GM21381 (cell line): ENCODE measurements at regions not wholly inside any gene's neighbourhood (a gene's known extent, or its start where the extent isn't known, plus 50 kb on each side); places are given as distances from the start of the nearest gene placed in this dataset.
"Not testable (repeated sequence)": the region's sequence is repeated elsewhere in the genome, so short reads cannot be mapped to it uniquely, and the experiment has no call there.

ENCODE experiments used
- ATAC-seq: cut with Tn5 transposase; IDR thresholded peaks from one replicate; pipeline ENCODE4 v1.9.1; 2021; ENCODE audit warnings: mild to moderate bottlenecking, moderate library complexity; ENCODE audit not compliant: unreplicated experiment

DNA sequence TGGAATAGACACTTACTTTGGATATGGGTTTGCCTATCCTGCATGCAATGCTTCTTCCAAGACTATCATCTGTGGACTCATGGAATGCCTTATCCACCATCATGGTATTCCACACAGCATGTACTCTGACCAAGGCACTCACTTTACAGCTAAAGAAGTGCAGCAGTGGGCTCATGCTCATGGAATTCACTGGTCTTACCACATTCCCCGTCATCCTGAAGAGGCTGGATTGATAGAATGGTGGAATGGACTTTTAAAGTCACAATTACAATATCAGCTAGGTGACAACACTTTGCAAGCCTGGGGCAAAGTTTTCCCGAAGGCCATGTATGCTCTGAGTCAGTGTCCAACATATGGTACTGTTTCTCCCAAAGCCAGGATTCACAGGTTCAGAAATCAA, 199.1 kb downstream of the GJA1 start:
- ATAC-seq: not testable (repeated sequence)

DNA sequence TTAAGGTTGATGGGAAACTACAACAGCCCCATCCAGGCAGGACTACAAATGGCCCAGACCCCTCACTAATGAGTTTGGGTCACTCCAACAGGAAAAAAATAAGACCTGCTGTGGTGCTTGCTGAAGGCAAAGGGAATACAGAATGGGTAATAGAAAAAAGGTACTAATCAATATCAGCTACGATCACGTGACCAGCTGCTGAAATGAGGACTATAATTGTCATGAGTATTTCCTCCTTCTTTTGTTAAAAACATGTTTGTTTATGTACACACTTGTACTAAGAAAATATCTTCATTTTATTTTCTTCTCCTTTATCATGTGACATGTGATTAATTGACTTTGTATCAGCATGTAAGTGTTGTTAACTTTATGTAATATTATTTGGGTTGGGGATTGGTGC, 199.9 kb downstream of the GJA1 start:
- ATAC-seq: no peak

DNA sequence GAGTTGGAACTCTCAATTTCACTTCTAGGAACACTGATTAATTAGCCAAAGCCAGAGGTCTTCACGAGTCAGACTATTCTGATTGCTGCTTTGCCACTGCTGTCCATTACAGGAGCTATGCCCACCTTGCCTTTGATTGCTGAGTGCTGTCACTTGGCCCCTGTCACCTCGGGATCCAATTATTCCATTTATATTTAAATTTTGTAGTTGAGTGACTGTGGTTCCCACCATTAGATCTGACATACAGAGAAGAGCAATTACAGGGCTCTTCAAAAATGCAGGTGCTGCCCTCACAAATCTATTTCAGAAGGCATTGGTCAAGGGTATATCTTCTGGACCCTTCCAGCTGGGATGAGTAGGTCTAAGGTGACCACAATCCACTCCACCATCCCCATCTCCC, 200.8 kb downstream of the GJA1 start:
- not testable (repeated sequence) for ATAC-seq

DNA sequence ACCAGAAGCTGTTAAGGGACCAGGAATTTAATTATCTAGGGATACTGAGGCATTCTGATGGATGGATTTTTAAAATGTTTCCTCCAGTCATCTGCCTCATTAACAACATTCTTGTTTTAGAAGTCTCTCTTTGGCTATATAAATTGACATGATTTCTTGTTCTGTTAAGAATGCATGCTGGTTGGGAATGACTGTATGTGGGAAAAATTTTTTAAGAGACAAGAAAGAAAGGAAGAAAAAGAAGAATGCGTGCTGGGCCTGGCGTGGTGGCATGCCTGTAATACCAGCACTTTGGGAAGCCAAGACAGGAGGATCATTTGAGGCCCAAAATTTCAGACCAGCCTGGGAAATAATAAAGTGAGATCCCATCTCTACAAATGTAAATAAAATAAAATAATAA, 203.6 kb downstream of the GJA1 start:
- no peak for ATAC-seq

DNA sequence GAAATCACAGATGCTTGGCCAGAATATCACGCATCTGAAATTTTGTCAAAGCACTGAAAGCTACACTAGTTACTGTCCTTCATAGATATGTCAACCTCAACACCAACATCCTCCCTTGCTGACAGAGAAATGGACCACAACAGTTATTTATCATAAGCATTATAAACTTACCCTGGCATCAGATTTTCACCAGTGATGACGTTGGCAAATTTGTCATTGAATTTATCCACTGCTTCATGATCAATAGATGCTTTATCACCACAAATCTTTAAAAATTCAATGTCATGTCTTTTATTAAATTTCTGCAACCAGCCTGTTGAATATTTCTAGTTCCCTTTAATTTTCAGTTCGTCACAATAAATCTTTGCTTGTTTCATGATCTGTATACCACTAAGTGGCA, 205.7 kb downstream of the GJA1 start:
- ATAC-seq: no peak

DNA sequence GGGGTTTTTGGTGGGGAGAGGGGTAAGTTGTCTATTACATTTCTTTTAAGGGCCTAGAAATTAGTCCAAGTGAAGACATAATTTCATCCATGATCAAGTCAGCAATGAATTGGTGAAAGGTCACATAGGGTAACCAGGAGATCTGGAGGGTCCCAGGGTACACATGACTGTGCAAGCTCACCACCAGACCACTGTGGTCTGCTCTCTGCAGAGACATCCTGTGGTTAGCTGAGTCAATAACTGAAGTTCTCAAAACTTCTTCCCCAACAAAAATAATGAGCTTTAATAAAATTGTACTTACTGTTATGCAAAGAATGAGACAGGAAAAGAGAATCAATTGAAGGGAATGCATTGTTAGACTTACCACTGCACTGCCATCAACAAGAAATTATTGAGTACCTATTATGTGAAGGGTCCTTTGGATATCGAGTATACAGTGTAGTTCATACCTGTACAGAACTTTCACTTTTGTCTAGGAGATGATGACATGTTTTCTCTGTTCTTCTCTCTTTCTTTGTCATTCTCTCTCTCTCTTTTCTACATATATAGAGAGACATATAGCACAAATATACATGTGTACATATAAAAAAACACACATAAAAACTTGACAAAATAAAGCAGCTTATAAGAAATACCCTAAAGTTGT, 209.8 kb downstream of the GJA1 start:
- ATAC-seq: no peak

DNA sequence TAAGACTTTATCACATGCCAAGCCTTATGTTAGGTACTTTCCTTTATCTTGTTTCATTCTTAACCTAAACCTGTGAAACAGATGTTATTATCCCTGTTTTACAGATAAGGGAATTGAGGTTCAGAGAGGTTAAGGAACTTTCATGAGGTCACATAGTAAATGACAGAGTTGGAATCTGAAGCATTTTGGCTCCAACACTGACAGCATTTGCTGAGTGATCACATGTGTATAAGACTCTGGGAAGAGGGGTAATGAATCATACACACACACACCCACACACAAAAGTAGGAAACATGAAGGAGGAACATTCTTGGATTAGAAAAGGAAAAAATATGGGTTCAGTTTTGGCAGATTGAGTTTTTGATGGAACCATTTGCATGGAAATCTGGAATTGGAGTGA, 212.5 kb downstream of the GJA1 start:
- no peak for ATAC-seq

DNA sequence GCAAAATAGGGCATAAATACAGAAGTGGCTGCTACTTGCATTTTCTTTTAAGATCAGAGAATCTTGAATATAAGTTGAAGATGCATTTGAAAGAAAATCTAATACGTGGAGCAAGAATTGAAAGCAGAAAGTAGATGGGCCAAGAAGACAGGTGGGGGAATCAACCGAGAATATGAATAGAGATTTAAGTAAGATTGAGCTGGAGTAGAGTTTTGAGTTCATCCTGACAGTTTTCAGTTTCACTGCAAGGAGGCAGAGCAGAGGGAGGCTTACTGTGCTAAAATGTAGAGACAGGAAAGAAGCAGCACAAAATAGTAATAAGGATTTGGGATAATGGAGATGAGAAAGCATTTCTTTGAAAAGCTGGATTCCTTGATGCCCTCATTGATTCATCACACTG, 214.5 kb downstream of the GJA1 start:
- no peak for ATAC-seq

DNA sequence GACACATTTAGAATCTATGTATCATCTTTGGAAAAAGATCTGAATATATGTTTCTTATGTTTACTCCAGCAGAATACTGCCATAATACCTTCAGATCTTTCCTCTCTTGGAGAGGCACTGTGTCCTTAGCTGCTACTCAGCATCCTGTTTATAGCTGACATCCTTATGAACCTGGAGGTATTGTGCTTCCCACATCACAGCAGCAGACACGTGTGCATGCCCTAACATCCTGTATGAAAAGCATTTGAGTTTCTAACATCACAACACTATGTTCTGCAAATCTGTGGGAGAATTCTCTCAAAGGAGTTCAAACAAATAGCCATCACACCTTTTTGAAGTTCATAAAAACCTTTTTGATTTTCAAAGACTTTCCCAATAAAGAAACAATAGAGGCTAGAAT, 216.0 kb downstream of the GJA1 start:
- no peak for ATAC-seq

DNA sequence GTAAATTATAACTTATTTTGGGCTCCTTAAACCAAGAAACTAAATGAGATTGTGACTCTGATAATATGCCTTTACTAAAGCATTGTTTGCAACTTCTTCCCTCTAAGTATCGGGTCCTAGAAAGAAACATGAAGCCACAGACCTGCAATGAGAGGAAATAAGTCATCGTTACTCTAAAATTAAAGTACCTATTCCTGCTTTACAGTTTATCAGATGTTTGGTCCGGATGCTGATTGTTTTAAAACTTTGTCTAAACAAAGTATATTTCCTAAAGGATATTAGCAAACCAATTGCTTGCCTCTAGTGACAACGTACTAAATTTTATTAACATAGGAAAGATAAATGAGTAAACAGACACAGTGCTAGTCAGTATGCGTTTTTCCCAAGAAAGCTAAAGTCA, 216.8 kb downstream of the GJA1 start:
- ATAC-seq: no peak

DNA sequence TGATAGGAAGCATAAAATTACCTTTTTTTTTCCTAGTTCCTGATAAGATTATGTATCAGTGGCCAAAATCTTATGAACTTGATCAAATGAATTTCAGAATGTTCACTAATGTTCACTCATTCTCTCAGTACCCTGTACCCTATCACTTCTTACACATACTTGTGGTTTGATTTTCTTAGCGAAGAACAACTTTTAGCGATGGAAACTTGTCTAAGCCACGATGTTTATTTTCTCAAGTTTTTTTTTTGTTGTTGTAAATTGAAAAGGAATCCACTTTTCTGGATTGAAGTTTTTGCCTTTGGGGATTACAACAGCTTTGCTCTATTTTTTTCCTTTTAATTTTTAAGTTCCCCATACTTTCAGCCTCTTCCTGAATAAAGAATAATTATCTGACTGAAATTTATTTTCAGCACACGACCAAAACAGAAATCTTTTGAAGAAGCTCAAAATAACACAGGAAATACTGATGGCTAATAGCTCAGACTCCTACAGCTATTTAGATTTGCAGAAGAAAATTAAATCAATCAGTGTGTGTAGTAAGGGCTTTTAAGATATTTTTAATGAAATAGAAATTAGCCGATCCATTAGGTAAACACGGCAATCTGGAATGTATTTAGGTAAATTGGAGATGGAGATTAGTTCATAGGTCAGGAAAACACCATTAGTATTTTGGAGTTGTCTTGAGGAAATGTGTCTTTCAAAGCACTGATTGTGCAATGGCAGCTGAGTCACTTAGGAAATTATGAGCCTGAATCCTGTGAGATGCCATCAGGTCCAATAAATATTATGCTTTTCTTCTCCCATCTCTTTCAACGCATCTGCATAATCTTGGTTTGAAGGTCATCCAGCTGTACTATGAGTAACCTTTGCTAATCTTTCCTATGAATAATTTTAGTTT, 217.5 kb downstream of the GJA1 start:
- no peak for ATAC-seq

DNA sequence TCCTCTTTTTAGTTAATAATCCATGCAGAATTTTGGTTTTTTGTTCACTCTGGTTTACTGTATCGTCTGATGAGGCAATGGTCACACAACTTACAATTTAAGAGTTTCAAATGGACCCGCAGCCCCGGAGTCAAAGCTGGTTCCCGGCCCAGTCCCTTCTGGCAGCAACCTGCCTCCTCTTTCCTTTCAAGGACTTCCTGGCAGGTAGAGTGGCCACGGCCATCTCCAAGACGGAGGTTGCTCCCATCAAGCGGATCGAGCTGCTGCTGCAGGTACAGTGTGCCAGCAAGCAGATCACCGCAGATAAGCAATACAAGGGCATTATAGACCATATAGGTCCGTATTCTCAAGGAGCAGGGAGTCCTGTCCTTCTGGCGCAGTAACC, 218.2 kb downstream of the GJA1 start:
- no peak for ATAC-seq

DNA sequence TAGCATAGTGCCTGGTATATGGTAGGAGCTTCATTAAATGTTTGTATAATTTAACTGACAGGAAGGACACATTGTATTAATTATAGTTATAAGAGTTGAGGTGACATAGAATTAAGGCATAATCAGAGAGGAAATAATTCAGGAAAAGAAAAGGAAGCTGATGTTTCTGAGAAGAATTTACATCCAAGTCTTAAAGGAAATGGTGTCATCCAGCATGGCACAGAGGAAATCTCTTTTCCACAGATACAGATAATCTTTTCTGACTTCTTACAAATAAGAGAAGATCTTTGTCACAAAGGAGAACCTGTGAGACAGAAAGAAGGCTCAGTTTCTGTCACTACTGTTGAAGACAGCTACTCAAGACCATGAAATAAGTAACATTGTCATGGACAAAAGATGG, 222.5 kb downstream of the GJA1 start:
- ATAC-seq: no peak

DNA sequence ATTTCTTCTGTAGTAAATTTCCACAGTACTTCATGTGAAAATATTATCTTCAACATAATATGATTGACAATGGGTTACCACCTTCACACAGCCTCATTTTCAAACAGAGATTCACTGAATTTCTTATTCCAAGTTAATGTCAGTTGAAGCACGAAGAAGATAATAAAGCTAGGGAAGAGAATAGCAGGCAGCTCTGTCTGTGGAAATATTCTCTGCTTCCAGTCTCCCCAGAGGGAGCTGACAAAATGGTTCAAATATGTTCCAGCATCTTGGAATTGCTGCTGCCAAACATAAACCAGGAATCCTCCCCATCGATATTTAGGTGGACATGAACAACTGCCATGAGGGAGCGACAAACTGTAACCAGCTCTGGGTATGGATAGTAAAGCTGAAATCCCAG, 224.8 kb downstream of the GJA1 start:
- ATAC-seq: no peak

DNA sequence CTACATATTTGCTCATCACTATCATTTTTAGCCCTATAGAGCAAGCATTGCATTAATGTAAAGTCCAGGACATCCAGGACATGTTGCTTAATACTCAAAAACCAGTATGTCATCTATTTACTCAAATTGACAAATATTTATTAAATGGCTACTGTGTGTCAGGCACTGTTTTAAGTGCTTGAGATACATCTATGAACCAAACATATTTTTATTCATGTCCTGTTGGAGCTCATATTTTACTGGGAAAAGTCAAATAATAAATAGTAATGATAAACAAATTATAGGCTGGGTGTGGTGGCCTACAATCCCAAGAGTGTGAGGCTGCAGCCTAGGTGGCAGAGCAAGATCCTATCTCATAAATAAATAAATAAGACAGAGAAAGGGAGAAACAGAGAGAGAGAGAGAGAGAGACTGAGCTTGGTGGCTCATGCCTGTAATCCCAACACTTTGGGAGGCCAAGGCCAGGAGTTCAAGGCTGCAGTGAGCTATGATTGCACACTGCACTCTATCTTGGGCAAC, 227.9 kb downstream of the GJA1 start:
- no peak for ATAC-seq

DNA sequence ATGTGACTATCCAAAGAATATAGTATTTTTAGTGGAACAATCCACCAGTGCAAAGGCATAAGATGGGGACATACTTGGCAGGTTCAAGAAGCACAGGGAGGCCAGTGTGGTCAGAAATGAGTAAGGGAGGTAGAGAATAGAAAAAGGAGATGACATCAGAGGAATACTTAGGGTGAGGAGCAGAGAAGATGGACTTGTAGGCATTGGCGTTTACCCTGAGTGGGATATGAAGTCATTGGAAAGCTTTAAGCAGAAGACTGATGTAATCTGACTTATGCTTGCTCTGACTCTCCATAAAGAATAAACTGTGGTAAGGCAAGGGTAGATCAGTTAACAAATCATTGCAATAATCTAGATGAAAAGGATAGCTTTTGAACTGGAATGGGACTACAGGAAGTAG, 228.7 kb downstream of the GJA1 start:
- ATAC-seq: no peak

DNA sequence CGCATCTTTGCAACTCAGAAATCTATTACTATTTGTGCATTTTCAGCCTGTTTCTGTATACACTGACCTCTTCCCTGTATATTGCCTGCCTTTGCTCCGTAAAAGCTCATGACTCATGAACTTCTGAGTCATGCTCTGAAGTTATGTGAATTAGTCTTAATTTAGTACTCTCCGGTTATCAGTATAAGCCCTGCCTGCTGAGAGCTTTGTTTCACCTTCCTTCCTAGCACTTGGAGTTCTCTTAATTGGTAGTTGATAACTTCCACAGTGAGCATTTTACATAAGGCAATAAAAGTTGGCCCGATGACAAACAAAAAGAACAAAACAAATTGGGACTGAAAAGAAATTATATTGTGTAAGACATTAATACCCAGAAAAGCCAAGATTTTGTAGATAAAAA, 231.4 kb downstream of the GJA1 start:
- no peak for ATAC-seq

DNA sequence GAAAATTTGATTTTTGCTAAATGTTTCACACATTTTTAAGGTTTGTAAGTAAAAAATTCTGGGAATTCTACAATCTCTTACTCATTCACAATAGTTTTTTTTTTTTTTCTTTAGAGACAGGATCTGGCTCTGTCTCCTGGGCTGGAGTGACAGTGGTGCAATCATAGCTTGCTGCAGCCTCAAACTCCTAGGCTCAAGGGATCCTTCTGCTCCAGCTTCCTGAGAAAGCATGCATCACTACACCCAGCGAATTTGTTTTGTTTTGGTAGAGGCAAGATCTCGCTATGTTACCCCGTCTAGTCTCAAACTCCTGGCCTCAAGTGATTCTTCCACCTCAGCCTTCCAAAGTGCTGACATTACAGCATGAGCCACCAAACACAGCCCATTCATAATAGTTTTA, 232.8 kb downstream of the GJA1 start:
- ATAC-seq: no peak

DNA sequence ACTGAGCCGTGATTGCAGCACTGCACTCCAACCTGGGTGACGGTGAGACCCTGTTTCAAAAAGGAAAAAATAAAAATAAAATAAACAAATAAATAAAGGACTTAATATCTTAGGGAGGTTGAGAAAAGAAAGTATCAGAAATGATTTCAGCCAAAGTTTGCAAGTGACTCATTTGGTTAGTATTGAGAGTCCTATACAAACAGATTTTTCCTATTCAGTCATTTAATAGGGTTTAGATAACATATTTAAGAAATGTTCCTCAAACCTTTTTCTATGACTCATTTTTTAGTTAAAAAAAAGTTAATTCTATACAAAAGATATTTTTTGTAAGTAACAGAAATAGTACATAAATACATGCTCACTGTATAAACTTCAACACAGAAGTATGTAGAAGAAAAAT, 235.1 kb downstream of the GJA1 start:
- no peak for ATAC-seq

DNA sequence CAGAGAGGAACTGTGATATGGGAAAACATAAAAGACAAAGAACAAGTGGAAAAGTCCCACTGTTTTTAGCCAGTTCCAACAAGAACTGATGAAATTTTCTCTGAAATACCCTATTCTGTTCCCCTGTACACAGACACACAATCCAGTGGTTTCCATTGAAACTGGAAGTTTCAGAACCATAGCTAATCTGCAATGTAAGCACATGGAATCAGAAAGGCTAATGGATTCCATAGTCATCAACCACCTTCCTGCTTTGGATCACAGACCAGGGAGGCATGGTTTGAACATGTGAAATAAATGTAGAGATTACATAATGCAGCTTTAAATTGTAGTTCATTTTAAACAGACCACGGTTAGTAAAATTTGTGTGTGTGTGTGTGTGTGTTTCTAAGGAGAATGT, 242.1 kb downstream of the GJA1 start:
- ATAC-seq: no peak

DNA sequence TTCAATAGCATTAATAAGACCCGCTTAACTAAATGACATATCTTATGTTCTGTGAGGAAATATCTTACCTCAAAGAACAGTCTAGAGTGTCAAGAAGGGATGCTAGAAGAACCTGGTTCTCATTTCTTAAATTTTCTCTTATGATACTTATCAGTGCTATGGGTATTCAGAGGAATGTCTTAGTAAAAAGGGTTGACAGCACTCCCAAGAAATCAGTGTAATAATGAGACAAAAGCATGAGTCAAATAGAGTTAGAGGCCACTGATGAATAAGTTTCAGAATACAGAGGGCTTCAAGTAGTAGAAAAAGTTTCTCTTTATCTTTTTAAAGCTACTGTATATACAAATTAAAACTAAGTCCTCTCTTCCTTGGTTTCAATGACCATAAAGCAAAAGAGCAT, 242.8 kb downstream of the GJA1 start:
- ATAC-seq: no peak

DNA sequence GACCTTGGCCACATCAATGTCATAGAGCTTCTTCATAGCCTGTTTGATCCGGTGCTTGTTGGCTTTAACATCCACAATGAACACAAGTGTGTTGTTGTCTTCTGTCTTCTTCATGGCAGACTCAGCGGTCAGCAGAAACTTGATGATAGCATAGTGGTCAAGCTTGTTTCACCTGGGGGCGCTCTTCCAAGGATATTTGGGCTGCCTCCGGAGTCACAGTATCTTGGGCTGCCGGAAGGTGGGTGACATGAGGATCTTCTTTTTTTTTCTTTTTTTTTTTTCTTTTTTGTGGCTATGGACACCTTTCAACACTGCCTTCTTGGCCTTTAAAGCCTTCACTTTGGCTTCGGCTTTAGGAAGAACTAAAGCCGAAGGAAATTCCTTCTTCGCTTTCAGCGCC, 244.6 kb downstream of the GJA1 start:
- no peak for ATAC-seq
